ENCODE measurements at regions not wholly inside any gene's neighbourhood (a gene's known extent, or its start where the extent isn't known, plus 50 kb on each side); places are given as distances from the start of the nearest gene placed in this dataset.

DNA sequence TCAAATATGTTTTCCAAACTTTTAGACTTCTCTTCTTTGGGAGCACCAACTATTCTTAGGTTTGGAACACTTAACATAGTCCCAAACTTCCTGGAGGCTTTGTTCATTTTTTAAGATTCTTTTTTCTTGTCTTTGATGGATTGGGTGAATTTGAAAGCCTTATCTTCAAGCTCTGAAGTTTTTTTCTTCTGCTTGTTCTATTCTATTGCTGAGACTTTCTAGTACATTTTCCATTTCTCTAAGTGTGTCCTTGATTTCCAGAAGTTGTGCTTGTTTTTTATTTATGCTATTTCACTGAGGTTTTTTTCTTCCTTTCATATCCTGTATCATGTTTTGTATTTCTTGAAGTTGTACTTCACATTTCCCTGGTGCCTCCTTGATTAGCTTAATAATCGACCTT is 97.5 kb downstream of the PLSCR2 start:
- BruUV-seq (replicated peaks): no TSS peak
- ATAC-seq (no peak), DNase-seq (ENCODE audit: low read depth, low spot score) (no peak)
- CTCF ChIA-PET: no interaction called here
- Histone ChIP-seq H3K36me3 (ENCODE audit: control insufficient read depth, insufficient read depth, low read length) (no peaks in the 10 kb centered on the region), H3K4me3 (ENCODE audit: low read depth in 2 of 2, low read length in 2 of 2) (no peak overlapping the region), H3K27ac (ENCODE audit: low read length) (no peak overlapping the region), H3K4me1 (ENCODE audit: control insufficient read depth, insufficient read depth, low read length) (no peaks in the 10 kb centered on the region), H3K9me3 (ENCODE audit: control insufficient read depth, insufficient read depth, low read depth, low read length) (0 out of 2 replicates have a peak, but pooled peaks cover 3% of the 10 kb centered on the region), H3K27me3 (ENCODE audit: control insufficient read depth, insufficient read depth, low read length) (no peaks in the 10 kb centered on the region)
- POLR2A ChIA-PET: interaction anchor here (0.6 kb wide), 2 partner anchors 51 to 134 kb away, joined by 3 to 8 read pairs; no protein-coding TSS in a partner anchor
- intact Hi-C loops (cut with micrococcal nuclease; ENCODE audit: unreplicated experiment): no loop called here
- in situ Hi-C loops (cut with HindIII; ENCODE audit: low pct_unique_long_range_greater_than_20kb, low sequenced_read_pairs): no loop called here
- TF ChIP-seq SIN3A (IDR thresholded peaks at IDR 0.05; ENCODE audit: borderline replicate concordance, insufficient read depth, low read depth, low read length): no peak
- no peak for TF ChIP-seq TCF7L2 (IDR thresholded peaks at IDR 0.05; ENCODE audit: low read depth, low read length)
- TF ChIP-seq POLR2AphosphoS5 (IDR thresholded peaks at IDR 0.05; ENCODE audit: low read depth, low read length): no peak
- TF ChIP-seq, protein P1, sequence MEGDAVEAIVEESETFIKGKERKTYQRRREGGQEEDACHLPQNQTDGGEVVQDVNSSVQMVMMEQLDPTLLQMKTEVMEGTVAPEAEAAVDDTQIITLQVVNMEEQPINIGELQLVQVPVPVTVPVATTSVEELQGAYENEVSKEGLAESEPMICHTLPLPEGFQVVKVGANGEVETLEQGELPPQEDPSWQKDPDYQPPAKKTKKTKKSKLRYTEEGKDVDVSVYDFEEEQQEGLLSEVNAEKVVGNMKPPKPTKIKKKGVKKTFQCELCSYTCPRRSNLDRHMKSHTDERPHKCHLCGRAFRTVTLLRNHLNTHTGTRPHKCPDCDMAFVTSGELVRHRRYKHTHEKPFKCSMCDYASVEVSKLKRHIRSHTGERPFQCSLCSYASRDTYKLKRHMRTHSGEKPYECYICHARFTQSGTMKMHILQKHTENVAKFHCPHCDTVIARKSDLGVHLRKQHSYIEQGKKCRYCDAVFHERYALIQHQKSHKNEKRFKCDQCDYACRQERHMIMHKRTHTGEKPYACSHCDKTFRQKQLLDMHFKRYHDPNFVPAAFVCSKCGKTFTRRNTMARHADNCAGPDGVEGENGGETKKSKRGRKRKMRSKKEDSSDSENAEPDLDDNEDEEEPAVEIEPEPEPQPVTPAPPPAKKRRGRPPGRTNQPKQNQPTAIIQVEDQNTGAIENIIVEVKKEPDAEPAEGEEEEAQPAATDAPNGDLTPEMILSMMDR (IDR thresholded peaks at IDR 0.05): no peak
- TF ChIP-seq, protein P2, sequence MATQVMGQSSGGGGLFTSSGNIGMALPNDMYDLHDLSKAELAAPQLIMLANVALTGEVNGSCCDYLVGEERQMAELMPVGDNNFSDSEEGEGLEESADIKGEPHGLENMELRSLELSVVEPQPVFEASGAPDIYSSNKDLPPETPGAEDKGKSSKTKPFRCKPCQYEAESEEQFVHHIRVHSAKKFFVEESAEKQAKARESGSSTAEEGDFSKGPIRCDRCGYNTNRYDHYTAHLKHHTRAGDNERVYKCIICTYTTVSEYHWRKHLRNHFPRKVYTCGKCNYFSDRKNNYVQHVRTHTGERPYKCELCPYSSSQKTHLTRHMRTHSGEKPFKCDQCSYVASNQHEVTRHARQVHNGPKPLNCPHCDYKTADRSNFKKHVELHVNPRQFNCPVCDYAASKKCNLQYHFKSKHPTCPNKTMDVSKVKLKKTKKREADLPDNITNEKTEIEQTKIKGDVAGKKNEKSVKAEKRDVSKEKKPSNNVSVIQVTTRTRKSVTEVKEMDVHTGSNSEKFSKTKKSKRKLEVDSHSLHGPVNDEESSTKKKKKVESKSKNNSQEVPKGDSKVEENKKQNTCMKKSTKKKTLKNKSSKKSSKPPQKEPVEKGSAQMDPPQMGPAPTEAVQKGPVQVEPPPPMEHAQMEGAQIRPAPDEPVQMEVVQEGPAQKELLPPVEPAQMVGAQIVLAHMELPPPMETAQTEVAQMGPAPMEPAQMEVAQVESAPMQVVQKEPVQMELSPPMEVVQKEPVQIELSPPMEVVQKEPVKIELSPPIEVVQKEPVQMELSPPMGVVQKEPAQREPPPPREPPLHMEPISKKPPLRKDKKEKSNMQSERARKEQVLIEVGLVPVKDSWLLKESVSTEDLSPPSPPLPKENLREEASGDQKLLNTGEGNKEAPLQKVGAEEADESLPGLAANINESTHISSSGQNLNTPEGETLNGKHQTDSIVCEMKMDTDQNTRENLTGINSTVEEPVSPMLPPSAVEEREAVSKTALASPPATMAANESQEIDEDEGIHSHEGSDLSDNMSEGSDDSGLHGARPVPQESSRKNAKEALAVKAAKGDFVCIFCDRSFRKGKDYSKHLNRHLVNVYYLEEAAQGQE (IDR thresholded peaks at IDR 0.05; ENCODE audit: insufficient read depth in 1 of 2, low read depth in 2 of 2, low read length in 1 of 2): no peak

DNA sequence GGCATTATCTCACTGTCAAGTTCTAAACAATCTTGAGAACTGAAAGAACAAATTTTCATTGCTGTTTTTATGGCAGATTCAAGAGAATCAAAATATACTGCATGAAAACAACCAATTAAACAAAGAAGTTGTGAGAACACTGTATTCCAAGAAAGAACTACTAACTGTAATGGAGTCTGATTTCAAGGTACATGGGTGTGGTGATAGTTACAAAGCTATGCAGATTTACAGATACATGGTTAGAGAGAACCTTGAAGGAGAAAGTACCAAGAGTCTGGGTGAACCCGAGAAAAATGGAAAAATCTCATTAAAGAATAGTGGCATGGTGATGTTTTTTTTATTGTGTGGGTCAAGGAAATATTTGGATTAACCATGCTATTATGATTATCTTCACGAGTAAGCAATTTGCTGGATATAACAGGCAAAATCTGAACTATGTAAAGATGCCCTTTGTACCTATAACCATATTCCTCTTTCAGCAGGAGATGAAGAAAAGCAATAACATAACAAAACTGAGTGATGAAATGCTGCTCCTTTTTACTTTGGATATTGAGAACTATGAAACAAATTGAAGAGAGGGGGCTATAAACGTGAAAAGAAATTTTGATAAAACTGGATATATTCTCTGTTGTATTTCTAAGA is 100.4 kb downstream of the PLSCR2 start:
- Histone ChIP-seq H3K9me3 (ENCODE audit: control insufficient read depth, insufficient read depth, low read depth, low read length) (0 out of 2 replicates have a peak, but pooled peaks cover 3% of the 10 kb centered on the region), H3K27ac (ENCODE audit: low read length) (no peak overlapping the region), H3K27me3 (ENCODE audit: control insufficient read depth, insufficient read depth, low read length) (no peaks in the 10 kb centered on the region), H3K4me1 (ENCODE audit: control insufficient read depth, insufficient read depth, low read length) (no peaks in the 10 kb centered on the region), H3K4me3 (ENCODE audit: low read depth in 2 of 2, low read length in 2 of 2) (no peak overlapping the region), H3K36me3 (ENCODE audit: control insufficient read depth, insufficient read depth, low read length) (no peaks in the 10 kb centered on the region)
- ChIA-PET CTCF (no interaction called here), POLR2A (no interaction called here)
- TF ChIP-seq TCF7L2 (IDR thresholded peaks at IDR 0.05; ENCODE audit: low read depth, low read length): no peak
- TF ChIP-seq POLR2AphosphoS5 (IDR thresholded peaks at IDR 0.05; ENCODE audit: low read depth, low read length): no peak
- TF ChIP-seq, protein P1 (IDR thresholded peaks at IDR 0.05): no peak
- TF ChIP-seq, protein P2 (IDR thresholded peaks at IDR 0.05; ENCODE audit: insufficient read depth in 1 of 2, low read depth in 2 of 2, low read length in 1 of 2): no peak
- no peak for TF ChIP-seq SIN3A (IDR thresholded peaks at IDR 0.05; ENCODE audit: borderline replicate concordance, insufficient read depth, low read depth, low read length)
- intact Hi-C loops (cut with micrococcal nuclease; ENCODE audit: unreplicated experiment) (no loop called here), in situ Hi-C loops (cut with HindIII; ENCODE audit: low pct_unique_long_range_greater_than_20kb, low sequenced_read_pairs) (no loop called here)
- BruUV-seq (replicated peaks): no TSS peak
- DNase-seq (ENCODE audit: low read depth, low spot score): no peak
- no peak for ATAC-seq

Measured in Panc1 (cell line).